ENCODE measurements at regions not wholly inside any gene's neighbourhood (a gene's known extent, or its start where the extent isn't known, plus 50 kb on each side); places are given as distances from the start of the nearest gene placed in this dataset.

DNA sequence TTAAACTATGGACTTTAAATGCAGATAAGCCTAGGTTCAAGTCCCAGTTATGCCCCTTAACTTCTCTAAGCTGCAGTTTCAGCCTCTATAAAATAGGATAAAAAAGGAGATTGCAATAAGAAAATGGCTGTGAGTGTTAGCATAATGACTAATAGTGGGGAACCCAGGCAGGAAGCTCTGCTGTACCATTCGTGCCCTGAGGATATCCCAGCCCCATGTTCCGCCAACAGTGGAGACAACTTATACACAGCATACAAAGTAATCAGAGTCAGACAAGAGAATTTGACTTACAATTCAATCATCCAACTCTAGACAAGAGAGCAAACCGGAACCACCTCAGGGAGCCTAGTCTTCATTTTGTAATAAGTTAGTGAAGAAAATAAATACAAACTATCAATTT is 141.5 kb upstream of the FSTL4 start:
- TF ChIP-seq POLR2A (IDR thresholded peaks at IDR 0.05) = no peak
- TF ChIP-seq, protein P1, sequence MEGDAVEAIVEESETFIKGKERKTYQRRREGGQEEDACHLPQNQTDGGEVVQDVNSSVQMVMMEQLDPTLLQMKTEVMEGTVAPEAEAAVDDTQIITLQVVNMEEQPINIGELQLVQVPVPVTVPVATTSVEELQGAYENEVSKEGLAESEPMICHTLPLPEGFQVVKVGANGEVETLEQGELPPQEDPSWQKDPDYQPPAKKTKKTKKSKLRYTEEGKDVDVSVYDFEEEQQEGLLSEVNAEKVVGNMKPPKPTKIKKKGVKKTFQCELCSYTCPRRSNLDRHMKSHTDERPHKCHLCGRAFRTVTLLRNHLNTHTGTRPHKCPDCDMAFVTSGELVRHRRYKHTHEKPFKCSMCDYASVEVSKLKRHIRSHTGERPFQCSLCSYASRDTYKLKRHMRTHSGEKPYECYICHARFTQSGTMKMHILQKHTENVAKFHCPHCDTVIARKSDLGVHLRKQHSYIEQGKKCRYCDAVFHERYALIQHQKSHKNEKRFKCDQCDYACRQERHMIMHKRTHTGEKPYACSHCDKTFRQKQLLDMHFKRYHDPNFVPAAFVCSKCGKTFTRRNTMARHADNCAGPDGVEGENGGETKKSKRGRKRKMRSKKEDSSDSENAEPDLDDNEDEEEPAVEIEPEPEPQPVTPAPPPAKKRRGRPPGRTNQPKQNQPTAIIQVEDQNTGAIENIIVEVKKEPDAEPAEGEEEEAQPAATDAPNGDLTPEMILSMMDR (IDR thresholded peaks at IDR 0.05) = no peak

All from uterus (tissue), 2 donors.